GM12892 (cell line): ENCODE measurements at regions not wholly inside any gene's neighbourhood (a gene's known extent, or its start where the extent isn't known, plus 50 kb on each side); places are given as distances from the start of the nearest gene placed in this dataset.

Source experiments
- POLR2A ChIP-seq: IDR thresholded peaks from 2 replicates; pipeline ENCODE4 v1.6.1; 2011; ENCODE audit warnings: low read depth, low read length, control low read depth
- TAF1 ChIP-seq: IDR thresholded peaks from 2 replicates; pipeline ENCODE4 v1.6.1; 2011; ENCODE audit warnings: low read depth, mild to moderate bottlenecking, control low read depth, low read length, borderline replicate concordance

GRCh38 chr22:48842583-48842945, 985.1 kb downstream of the BRD1 start:
- no peak for TF ChIP-seq POLR2A
- TF ChIP-seq TAF1, result no peak
